Natural killer cell (primary cell): ENCODE measurements at regions not wholly inside any gene's neighbourhood (a gene's known extent, or its start where the extent isn't known, plus 50 kb on each side); places are given as distances from the start of the nearest gene placed in this dataset.

Experiments
- ATAC-seq, 3 donors: fragments of 150-1000 bp in 2 of 3; fragments of 200-7000 bp in 1 of 3; cut with Tn5 transposase; 1 replicate in 1 of 3; 2 replicates in 2 of 3; pipeline ENCODE4 v1.10.0; 2021; ENCODE audit warnings: mild to moderate bottlenecking in 2 of 3, moderate library complexity in 2 of 3
- DNase-seq, 2 donors: peaks; one replicate each; pipeline versions ENCODE4 v3.0.0 to v3.0.0-alpha.2; 2013 to 2021; ENCODE audit warnings: mixed read lengths in 1 of 2
- H3K27ac ChIP-seq: one replicate; pipeline ENCODE4 v1.5.1; 2013; ENCODE audit warnings: mild to moderate bottlenecking, low read length
- H3K27me3 ChIP-seq: one replicate; pipeline ENCODE4 v1.6.1; 2013; ENCODE audit warnings: low read length; ENCODE audit not compliant: control insufficient read depth, insufficient read depth
- H3K36me3 ChIP-seq: one replicate; pipeline ENCODE4 v1.6.1; 2013; ENCODE audit warnings: low read length; ENCODE audit not compliant: control insufficient read depth, insufficient read depth
- H3K4me1 ChIP-seq: one replicate; pipeline ENCODE4 v1.6.1; 2013; ENCODE audit warnings: low read length; ENCODE audit not compliant: control insufficient read depth, insufficient read depth
- H3K4me3 ChIP-seq: one replicate; pipeline ENCODE4 v1.5.1; 2013; ENCODE audit warnings: low read length
- H3K9me3 ChIP-seq: one replicate; pipeline ENCODE4 v1.6.1; 2013; ENCODE audit warnings: low read length; ENCODE audit not compliant: control insufficient read depth, insufficient read depth
- H3K27ac Mint-ChIP-seq, 2 donors: one replicate each; pipeline ENCODE4 v1.8.0; 2022; ENCODE audit warnings: mild to moderate bottlenecking in 2 of 2, mixed read lengths in 2 of 2, moderate library complexity in 1 of 2
- H3K27me3 Mint-ChIP-seq, 2 donors: one replicate each; pipeline ENCODE4 v1.8.0; 2022; ENCODE audit warnings: low read depth in 2 of 2, mixed read lengths in 2 of 2
- H3K36me3 Mint-ChIP-seq: one replicate; pipeline ENCODE4 v1.8.0; 2022; ENCODE audit warnings: mixed read lengths
- H3K4me1 Mint-ChIP-seq, 2 donors: one replicate each; pipeline ENCODE4 v1.8.0; 2022; ENCODE audit warnings: mixed read lengths in 2 of 2
- H3K4me3 Mint-ChIP-seq: one replicate; pipeline ENCODE4 v1.8.0; 2022; ENCODE audit warnings: mild to moderate bottlenecking, moderate library complexity, mixed read lengths
- H3K9me3 Mint-ChIP-seq, 2 donors: one replicate each; pipeline ENCODE4 v1.8.0; 2022; ENCODE audit warnings: mixed read lengths in 2 of 2
- CTCF ChIP-seq: fragments of 200-600 bp; IDR thresholded peaks from one replicate; pipeline ENCODE4 v1.8.0; 2022; ENCODE audit warnings: antibody characterized with exemption
- WGBS: methylation state at CpG from one replicate; pipeline ENCODE4 v1.1.7; 2013; ENCODE audit warnings: missing lambda C conversion rate; ENCODE audit not compliant: insufficient coverage; 5-methylcytosine and 5-hydroxymethylcytosine counted together
- intact Hi-C: fragments of 100-400 bp; cut with micrococcal nuclease; formaldehyde crosslinking; loops from one replicate; pipeline ENCODE4 v1.14.2; 2022

DNA sequence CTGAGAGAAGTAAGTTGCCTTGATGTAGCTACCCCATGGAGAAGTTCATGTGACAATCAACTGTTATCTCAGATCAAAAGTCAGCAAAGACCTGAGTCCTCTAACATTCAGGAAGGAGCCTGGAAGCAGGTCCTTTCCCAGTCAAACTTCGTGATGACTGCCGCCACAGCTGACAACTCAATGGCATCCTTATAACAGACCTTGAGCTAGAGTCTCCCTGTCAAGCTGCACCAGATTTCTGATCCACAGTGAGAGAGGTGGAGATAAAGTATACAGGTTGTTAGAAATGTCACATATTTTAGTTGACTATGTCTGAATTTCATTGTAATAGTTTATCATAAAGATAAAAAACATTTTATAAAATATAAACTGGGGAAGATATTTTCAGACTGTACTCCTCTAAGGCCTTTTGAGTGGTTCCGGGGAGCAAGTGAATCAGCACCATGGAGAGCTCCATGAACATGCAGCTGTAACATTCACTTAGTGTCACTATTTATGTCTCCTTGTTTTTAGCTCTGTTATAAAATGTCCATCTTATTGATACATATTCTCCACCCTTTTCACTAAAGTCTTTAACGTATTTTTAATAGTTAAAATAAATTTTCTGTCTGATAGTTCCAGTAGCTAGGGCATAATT lies 1653.5 kb upstream of the AGA start:
- peaks cover 13 to 46% of the 10 kb centered on the region in 2 donors for H3K9me3 Mint-ChIP-seq
- no peak for TF ChIP-seq CTCF
- H3K9me3 ChIP-seq: no peaks in the 10 kb centered on the region
- WGBS: 32% methylated on average over 3 of the region's 4 CpGs
- DNase-seq (no peak), ATAC-seq (no peak)
- no peaks in the 10 kb centered on the region for H3K27me3 Mint-ChIP-seq
- no peak overlapping the region for H3K4me3 ChIP-seq
- H3K27ac Mint-ChIP-seq: no peak overlapping the region
- no peak overlapping the region for H3K4me3 Mint-ChIP-seq
- no peaks in the 10 kb centered on the region for H3K4me1 ChIP-seq
- peaks cover 8% of the 10 kb centered on the region for H3K36me3 Mint-ChIP-seq
- H3K27ac ChIP-seq: no peak overlapping the region
- no peaks in the 10 kb centered on the region for H3K27me3 ChIP-seq
- intact Hi-C loops: no loop called here
- H3K4me1 Mint-ChIP-seq: no peaks in the 10 kb centered on the region
- no peaks in the 10 kb centered on the region for H3K36me3 ChIP-seq

GRCh38 chr4:179097741-179098140 lies 1655.5 kb upstream of the AGA start:
- no peaks in the 10 kb centered on the region for H3K9me3 ChIP-seq
- H3K27me3 ChIP-seq: no peaks in the 10 kb centered on the region
- no peaks in the 10 kb centered on the region for H3K27me3 Mint-ChIP-seq
- ATAC-seq: no peak
- H3K9me3 Mint-ChIP-seq: peaks cover 12 to 36% of the 10 kb centered on the region in 2 donors
- H3K36me3 ChIP-seq: no peaks in the 10 kb centered on the region
- no peak overlapping the region for H3K4me3 ChIP-seq
- no peaks in the 10 kb centered on the region for H3K4me1 Mint-ChIP-seq
- no peak for DNase-seq
- peaks cover 2% of the 10 kb centered on the region for H3K36me3 Mint-ChIP-seq
- no peak overlapping the region for H3K4me3 Mint-ChIP-seq
- H3K27ac ChIP-seq: no peak overlapping the region
- 0% methylated on average over 1 of the region's 1 CpG for WGBS
- no peaks in the 10 kb centered on the region for H3K4me1 ChIP-seq
- no peak overlapping the region for H3K27ac Mint-ChIP-seq
- intact Hi-C loops: no loop called here
- TF ChIP-seq CTCF: no peak

GRCh38 chr4:179110356-179110755 lies 1668.1 kb upstream of the AGA start:
- DNase-seq (no peak), ATAC-seq (no peak)
- no peak overlapping the region for H3K27ac ChIP-seq
- intact Hi-C loops: no loop called here
- H3K27me3 ChIP-seq: no peaks in the 10 kb centered on the region
- H3K4me1 ChIP-seq: no peaks in the 10 kb centered on the region
- H3K9me3 ChIP-seq: no peaks in the 10 kb centered on the region
- Mint-ChIP-seq H3K36me3 (peaks cover 9% of the 10 kb centered on the region), H3K9me3 (peaks cover 15 to 33% of the 10 kb centered on the region in 2 donors), H3K4me3 (no peak overlapping the region), H3K27me3 (no peaks in the 10 kb centered on the region), H3K27ac (no peak overlapping the region), H3K4me1 (no peaks in the 10 kb centered on the region)
- no peak for TF ChIP-seq CTCF
- 82% methylated on average over 2 of the region's 2 CpGs for WGBS
- no peak overlapping the region for H3K4me3 ChIP-seq
- no peaks in the 10 kb centered on the region for H3K36me3 ChIP-seq

DNA sequence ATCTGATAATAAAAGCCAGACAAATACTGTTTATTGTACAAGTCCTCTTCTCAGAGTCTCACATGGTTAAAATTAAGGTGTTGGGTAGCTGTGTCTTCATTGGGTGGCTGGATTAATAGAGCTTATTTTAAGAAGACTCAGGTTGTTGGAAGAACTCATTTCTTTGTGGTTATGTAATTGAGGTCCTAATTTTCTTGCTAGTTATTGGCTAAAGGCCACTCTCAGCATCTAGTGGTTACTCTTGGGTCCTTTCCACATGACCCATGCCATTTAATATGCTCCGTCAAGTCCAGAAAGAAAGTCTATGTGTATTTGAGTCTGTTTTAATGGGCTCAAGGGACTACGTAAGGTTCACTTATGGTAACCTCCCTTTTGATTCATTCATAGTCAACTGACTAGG lies 1668.6 kb upstream of the AGA start:
- Mint-ChIP-seq H3K27me3 (no peaks in the 10 kb centered on the region), H3K9me3 (peaks cover 15 to 33% of the 10 kb centered on the region in 2 donors), H3K36me3 (peaks cover 7% of the 10 kb centered on the region), H3K4me1 (no peaks in the 10 kb centered on the region), H3K4me3 (no peak overlapping the region), H3K27ac (no peak overlapping the region)
- ATAC-seq: no peak
- no peak overlapping the region for H3K27ac ChIP-seq
- H3K27me3 ChIP-seq: no peaks in the 10 kb centered on the region
- 100% methylated on average over 1 of the region's 2 CpGs for WGBS
- H3K4me3 ChIP-seq: no peak overlapping the region
- no peak for TF ChIP-seq CTCF
- no peaks in the 10 kb centered on the region for H3K36me3 ChIP-seq
- no peak for DNase-seq
- intact Hi-C loops: no loop called here
- no peaks in the 10 kb centered on the region for H3K9me3 ChIP-seq
- H3K4me1 ChIP-seq: no peaks in the 10 kb centered on the region
